Skeletal muscle satellite cell (primary cell): ENCODE measurements at regions not wholly inside any gene's neighbourhood (a gene's known extent, or its start where the extent isn't known, plus 50 kb on each side); places are given as distances from the start of the nearest gene placed in this dataset.

Experiments
- H3K27me3 ChIP-seq: 2 replicates; pipeline ENCODE4 v1.7.0; 2013; ENCODE audit warnings: low read length; ENCODE audit not compliant: control insufficient read depth, insufficient read depth
- H3K36me3 ChIP-seq: 2 replicates; pipeline ENCODE4 v1.7.0; 2013; ENCODE audit warnings: mild to moderate bottlenecking, control low read depth, low read length; ENCODE audit not compliant: insufficient read depth
- H3K4me1 ChIP-seq: 2 replicates; pipeline ENCODE4 v1.7.0; 2013; ENCODE audit warnings: low read length; ENCODE audit not compliant: control insufficient read depth, insufficient read depth
- H3K4me2 ChIP-seq: 2 replicates; pipeline ENCODE4 v1.7.0; 2013; ENCODE audit warnings: mild to moderate bottlenecking, low read length
- H3K4me3 ChIP-seq: 2 replicates; pipeline ENCODE4 v1.7.0; 2013; ENCODE audit warnings: low read length
- H3K9ac ChIP-seq: 2 replicates; pipeline ENCODE4 v1.7.0; 2013; ENCODE audit warnings: mild to moderate bottlenecking, low read depth, low read length, moderate library complexity
- H3K9me3 ChIP-seq: replicated peaks from 2 replicates; pipeline ENCODE4 v1.7.0; 2013; ENCODE audit warnings: mild to moderate bottlenecking, control low read depth, low read length

DNA sequence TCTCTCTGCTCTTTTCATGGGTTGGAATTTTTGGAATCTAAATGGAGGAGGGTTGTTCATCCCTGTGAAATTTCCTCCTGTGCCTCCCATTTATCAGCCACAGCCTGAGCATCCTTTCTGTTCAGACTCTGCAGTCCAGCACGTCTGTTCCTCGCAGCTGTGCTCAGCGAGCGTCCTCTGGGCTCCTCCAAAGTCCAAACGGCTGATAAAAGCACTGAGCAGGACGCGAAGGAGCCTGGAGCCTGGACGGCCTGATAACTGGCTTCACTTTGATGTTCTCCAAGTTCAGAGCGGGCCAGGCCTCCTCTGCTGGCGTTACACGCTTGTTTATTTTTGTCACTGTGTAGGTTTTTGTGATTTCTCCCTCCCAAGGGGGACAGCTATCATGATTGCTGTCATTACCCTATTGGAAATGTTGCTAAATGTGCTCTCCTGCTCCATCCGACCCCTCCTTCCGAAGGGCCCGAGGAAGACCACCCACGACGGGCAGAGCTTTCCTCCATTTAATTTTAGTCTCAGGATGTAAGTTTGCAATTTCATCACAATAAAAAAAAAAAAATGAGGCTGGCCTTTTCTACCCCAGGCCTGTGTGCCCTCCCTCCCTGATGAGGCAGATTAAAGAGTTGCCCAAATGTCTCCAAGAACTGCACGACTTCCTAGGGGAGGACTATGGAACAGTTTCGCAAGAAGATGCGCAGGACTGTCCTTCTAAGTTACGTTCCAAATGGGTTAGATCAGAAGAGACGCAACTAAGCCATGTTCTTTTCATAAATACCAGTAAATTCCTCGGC, 290.5 kb upstream of the FOXF1 start:
- H3K4me1 ChIP-seq: no peaks in the 10 kb centered on the region
- H3K4me3 ChIP-seq: no peak overlapping the region
- H3K36me3 ChIP-seq: no peaks in the 10 kb centered on the region
- H3K9ac ChIP-seq: no peak overlapping the region
- H3K27me3 ChIP-seq: no peaks in the 10 kb centered on the region
- H3K4me2 ChIP-seq: no peak overlapping the region
- peaks cover 2% of the 10 kb centered on the region for H3K9me3 ChIP-seq

GRCh38 chr16:86220561-86220960, 289.8 kb upstream of the FOXF1 start:
- H3K4me1 ChIP-seq: no peaks in the 10 kb centered on the region
- no peaks in the 10 kb centered on the region for H3K36me3 ChIP-seq
- no peak overlapping the region for H3K4me2 ChIP-seq
- H3K4me3 ChIP-seq: no peak overlapping the region
- H3K27me3 ChIP-seq: no peaks in the 10 kb centered on the region
- H3K9ac ChIP-seq: no peak overlapping the region
- no peaks in the 10 kb centered on the region for H3K9me3 ChIP-seq

GRCh38 chr16:86221085-86221484, 289.2 kb upstream of the FOXF1 start:
- H3K4me1 ChIP-seq: no peaks in the 10 kb centered on the region
- H3K9me3 ChIP-seq: no peaks in the 10 kb centered on the region
- no peaks in the 10 kb centered on the region for H3K27me3 ChIP-seq
- no peak overlapping the region for H3K4me3 ChIP-seq
- no peaks in the 10 kb centered on the region for H3K36me3 ChIP-seq
- H3K9ac ChIP-seq: no peak overlapping the region
- H3K4me2 ChIP-seq: no peak overlapping the region

GRCh38 chr16:86222547-86222946, 287.8 kb upstream of the FOXF1 start:
- Histone ChIP-seq H3K9me3 (no peaks in the 10 kb centered on the region), H3K4me3 (no peak overlapping the region), H3K4me2 (no peak overlapping the region), H3K27me3 (no peaks in the 10 kb centered on the region), H3K9ac (no peak overlapping the region), H3K4me1 (no peaks in the 10 kb centered on the region), H3K36me3 (no peaks in the 10 kb centered on the region)

DNA sequence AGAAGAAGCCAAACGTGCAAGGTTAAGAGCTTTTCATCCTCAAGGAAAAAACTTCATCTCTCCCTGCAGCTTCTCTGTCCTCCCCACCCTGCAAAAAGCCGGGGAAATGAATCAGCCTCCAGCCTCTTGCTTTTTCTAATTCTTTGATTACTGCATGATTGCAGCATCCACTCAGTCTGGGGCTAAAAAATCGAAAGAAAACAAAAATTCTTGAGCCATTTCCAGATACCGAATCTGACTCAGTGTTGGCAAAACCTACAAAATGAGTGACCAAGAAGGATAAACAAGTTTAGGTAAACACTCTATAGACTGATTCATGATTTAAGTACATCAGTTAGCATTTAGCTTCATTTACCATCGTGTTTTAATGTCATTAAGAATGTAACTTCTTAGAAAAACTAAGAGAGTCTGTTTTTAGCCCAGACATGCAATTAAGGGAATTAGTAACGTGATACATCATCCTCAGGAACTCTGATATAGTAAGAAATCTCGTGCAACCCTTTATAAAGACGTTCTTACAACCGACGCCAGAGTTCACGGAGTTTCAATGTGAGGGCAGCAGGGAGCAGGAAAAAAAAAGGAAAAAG, 287.3 kb upstream of the FOXF1 start:
- Histone ChIP-seq H3K4me1 (no peaks in the 10 kb centered on the region), H3K4me2 (no peak overlapping the region), H3K9me3 (no peaks in the 10 kb centered on the region), H3K9ac (no peak overlapping the region), H3K4me3 (no peak overlapping the region), H3K36me3 (no peaks in the 10 kb centered on the region), H3K27me3 (no peaks in the 10 kb centered on the region)

GRCh38 chr16:86224126-86224525, 286.2 kb upstream of the FOXF1 start:
- Histone ChIP-seq H3K4me3 (no peak overlapping the region), H3K4me2 (no peak overlapping the region), H3K9ac (no peak overlapping the region), H3K27me3 (no peaks in the 10 kb centered on the region), H3K4me1 (no peaks in the 10 kb centered on the region), H3K9me3 (no peaks in the 10 kb centered on the region), H3K36me3 (no peaks in the 10 kb centered on the region)

DNA sequence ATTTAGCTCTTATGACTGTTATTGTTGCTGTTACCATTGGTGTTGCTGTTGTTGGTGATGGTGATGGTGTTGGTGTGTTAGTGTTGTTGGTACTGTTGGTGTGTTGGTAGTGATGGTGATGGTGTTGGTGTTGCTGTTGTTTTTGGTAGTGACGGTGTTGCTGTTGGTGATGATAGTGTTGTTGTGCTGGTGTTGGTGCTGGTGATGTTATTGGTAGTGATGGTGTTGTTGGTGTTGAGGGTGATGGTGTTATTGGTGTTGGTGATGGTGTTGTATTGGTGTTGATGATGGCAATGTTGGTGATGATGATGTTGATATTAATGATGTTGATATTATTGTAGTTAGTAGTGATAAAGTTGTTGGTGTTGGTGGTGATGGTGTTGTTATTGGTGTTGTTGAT, 285.7 kb upstream of the FOXF1 start:
- Histone ChIP-seq H3K36me3 (no peaks in the 10 kb centered on the region), H3K4me2 (no peak overlapping the region), H3K9me3 (no peaks in the 10 kb centered on the region), H3K4me1 (no peaks in the 10 kb centered on the region), H3K27me3 (no peaks in the 10 kb centered on the region), H3K9ac (no peak overlapping the region), H3K4me3 (no peak overlapping the region)

- Histone ChIP-seq H3K9ac (no peak overlapping the region), H3K4me1 (no peaks in the 10 kb centered on the region), H3K4me3 (no peak overlapping the region), H3K36me3 (no peaks in the 10 kb centered on the region), H3K27me3 (no peaks in the 10 kb centered on the region), H3K4me2 (no peak overlapping the region), H3K9me3 (no peaks in the 10 kb centered on the region)
Measured at GRCh38 chr16:86225905-86226371, 284.4 kb upstream of the FOXF1 start.

DNA sequence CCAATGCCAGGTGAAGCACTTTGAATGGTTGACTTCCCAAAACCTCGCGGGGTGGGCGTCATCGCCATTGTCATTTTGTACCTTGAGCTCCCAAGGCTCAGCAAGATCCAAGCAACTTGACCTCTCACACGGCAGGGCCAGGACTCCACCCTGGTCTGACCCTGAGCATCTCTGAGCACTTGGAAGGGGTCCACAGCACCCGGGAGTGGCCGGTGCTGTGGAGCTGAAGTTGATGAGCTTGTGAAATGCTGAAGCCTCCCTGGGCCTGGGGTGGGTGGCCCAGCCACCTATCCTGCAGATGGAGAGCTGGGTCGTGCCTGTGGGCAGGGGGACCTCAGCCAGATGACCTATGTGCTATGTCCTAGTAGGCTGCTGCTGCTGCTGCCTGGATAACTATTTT, 283.3 kb upstream of the FOXF1 start:
- Histone ChIP-seq H3K36me3 (no peaks in the 10 kb centered on the region), H3K9ac (no peak overlapping the region), H3K4me2 (no peak overlapping the region), H3K9me3 (no peaks in the 10 kb centered on the region), H3K27me3 (no peaks in the 10 kb centered on the region), H3K4me1 (no peaks in the 10 kb centered on the region), H3K4me3 (no peak overlapping the region)

GRCh38 chr16:86227801-86228200, 282.5 kb upstream of the FOXF1 start:
- no peak overlapping the region for H3K4me2 ChIP-seq

GRCh38 chr16:86228713-86229112, 281.6 kb upstream of the FOXF1 start:
- no peak overlapping the region for H3K9ac ChIP-seq
- no peak overlapping the region for H3K4me2 ChIP-seq
- H3K4me3 ChIP-seq: no peak overlapping the region
- H3K36me3 ChIP-seq: no peaks in the 10 kb centered on the region
- H3K4me1 ChIP-seq: no peaks in the 10 kb centered on the region
- no peaks in the 10 kb centered on the region for H3K9me3 ChIP-seq
- no peaks in the 10 kb centered on the region for H3K27me3 ChIP-seq

More at GRCh38 chr16:86227801-86228200, 282.5 kb upstream of the FOXF1 start:
- H3K9me3 ChIP-seq: no peaks in the 10 kb centered on the region
- no peak overlapping the region for H3K9ac ChIP-seq
- no peaks in the 10 kb centered on the region for H3K27me3 ChIP-seq
- H3K36me3 ChIP-seq: no peaks in the 10 kb centered on the region
- H3K4me3 ChIP-seq: no peak overlapping the region
- H3K4me1 ChIP-seq: no peaks in the 10 kb centered on the region

GRCh38 chr16:86229283-86229682, 281.0 kb upstream of the FOXF1 start:
- H3K9ac ChIP-seq: no peak overlapping the region
- no peaks in the 10 kb centered on the region for H3K36me3 ChIP-seq
- no peaks in the 10 kb centered on the region for H3K4me1 ChIP-seq
- no peaks in the 10 kb centered on the region for H3K9me3 ChIP-seq
- H3K4me2 ChIP-seq: no peak overlapping the region
- no peaks in the 10 kb centered on the region for H3K27me3 ChIP-seq
- no peak overlapping the region for H3K4me3 ChIP-seq
